Liver (tissue), 8 donors: ENCODE measurements at regions not wholly inside any gene's neighbourhood (a gene's known extent, or its start where the extent isn't known, plus 50 kb on each side); places are given as distances from the start of the nearest gene placed in this dataset.

Experiments
- DNase-seq: peaks from one replicate; pipeline ENCODE4 v3.0.0-alpha.2; 2017; ENCODE audit warnings: low spot score
- H3K27ac ChIP-seq, 2 donors: one replicate each; pipeline ENCODE4 v1.7.0; 2013; ENCODE audit warnings: inconsistent platforms in 2 of 2, low read length in 2 of 2, control low read depth in 1 of 2, low read depth in 1 of 2, mild to moderate bottlenecking in 1 of 2
- H3K27me3 ChIP-seq, 4 donors: one replicate each; pipeline versions ENCODE4 v1.6.1 to v1.7.0; 2013; ENCODE audit warnings: low read length in 3 of 4, inconsistent platforms in 1 of 4, mild to moderate bottlenecking in 1 of 4, moderate library complexity in 1 of 4; ENCODE audit not compliant: control insufficient read depth in 4 of 4, insufficient read depth in 4 of 4
- H3K36me3 ChIP-seq, 4 donors: one replicate each; pipeline versions ENCODE4 v1.6.1 to v1.7.0; 2013; ENCODE audit warnings: low read length in 3 of 4, mild to moderate bottlenecking in 3 of 4, low read depth in 1 of 4, moderate library complexity in 1 of 4; ENCODE audit not compliant: control insufficient read depth in 4 of 4, insufficient read depth in 3 of 4
- H3K4me1 ChIP-seq, 4 donors: one replicate each; pipeline versions ENCODE4 v1.6.1 to v1.7.0; 2013; ENCODE audit warnings: low read length in 3 of 4, mild to moderate bottlenecking in 3 of 4, moderate library complexity in 1 of 4; ENCODE audit not compliant: control insufficient read depth in 4 of 4, insufficient read depth in 4 of 4
- H3K4me3 ChIP-seq, 3 donors: one replicate each; pipeline versions ENCODE4 v1.6.1 to v1.7.0; 2013; ENCODE audit warnings: low read length in 3 of 3, control low read depth in 1 of 3, low read depth in 1 of 3, mild to moderate bottlenecking in 1 of 3
- H3K9ac ChIP-seq, 2 donors: one replicate each; pipeline ENCODE4 v1.7.0; 2013; ENCODE audit warnings: low read length in 2 of 2, mild to moderate bottlenecking in 2 of 2, moderate library complexity in 2 of 2, control low read depth in 1 of 2, low read depth in 1 of 2
- H3K9me3 ChIP-seq, 4 donors: one replicate each; pipeline versions ENCODE4 v1.6.1 to v1.7.0; 2013; ENCODE audit warnings: low read length in 3 of 4; ENCODE audit not compliant: control insufficient read depth in 4 of 4
- FOXA1 ChIP-seq: IDR thresholded peaks from 2 replicates; pipeline ENCODE4 v1.6.1; 2016; ENCODE audit warnings: antibody characterized with exemption
- FOXA2 ChIP-seq: IDR thresholded peaks from 2 replicates; pipeline ENCODE4 v1.6.1; 2016; ENCODE audit warnings: antibody characterized with exemption
- HNF4A ChIP-seq, 2 donors: conservative IDR thresholded peaks; 2 replicates each; pipeline ENCODE4 v1.6.1; 2016; ENCODE audit warnings: antibody characterized with exemption in 2 of 2, mild to moderate bottlenecking in 2 of 2
- HNF4G ChIP-seq: IDR thresholded peaks from 2 replicates; pipeline ENCODE4 v1.6.1; 2016; ENCODE audit warnings: antibody characterized with exemption
- JUND ChIP-seq, 2 donors: IDR thresholded peaks; 2 replicates each; pipeline ENCODE4 v1.6.1; 2016; ENCODE audit warnings: antibody characterized with exemption in 2 of 2
- NR2F2 ChIP-seq: IDR thresholded peaks from 2 replicates; pipeline ENCODE4 v1.6.1; 2016; ENCODE audit warnings: antibody characterized with exemption
- RAD21 ChIP-seq, 2 donors: IDR thresholded peaks; 2 replicates each; pipeline ENCODE4 v1.6.1; 2016; ENCODE audit warnings: antibody characterized with exemption in 2 of 2, mild to moderate bottlenecking in 2 of 2
- SP1 ChIP-seq: IDR thresholded peaks from 2 replicates; pipeline ENCODE4 v1.6.1; 2018; ENCODE audit warnings: antibody characterized with exemption, mild to moderate bottlenecking
- TAF1 ChIP-seq: conservative IDR thresholded peaks from 2 replicates; pipeline ENCODE4 v1.6.1; 2016; ENCODE audit warnings: antibody characterized with exemption, mild to moderate bottlenecking
- WGBS: extraction: QIAGEN DNeasy Blood & Tissue Kit; methylation state at CpG from one replicate; pipeline ENCODE4 v1.1.7; 2013; 5-methylcytosine and 5-hydroxymethylcytosine counted together
- TF ChIP-seq, protein P1 (sequence below): fragments of 150-350 bp; IDR thresholded peaks from 2 replicates; pipeline ENCODE4 v1.5.1; 2017; ENCODE audit warnings: improper control_type of control experiment, low read depth, low read length; ENCODE audit not compliant: missing input control
- TF ChIP-seq, protein P2 (sequence below): IDR thresholded peaks from 2 replicates; pipeline ENCODE4 v1.6.1; 2016; ENCODE audit warnings: antibody characterized with exemption, mild to moderate bottlenecking
- TF ChIP-seq, protein P3 (sequence below): IDR thresholded peaks from 2 replicates; pipeline ENCODE4 v1.6.1; 2016; ENCODE audit warnings: antibody characterized with exemption
- donor health status: healthy.
- donor health status: healthy.
- donor health status: healthy.
- donor health status: healthy.
- donor health status: healthy.

DNA sequence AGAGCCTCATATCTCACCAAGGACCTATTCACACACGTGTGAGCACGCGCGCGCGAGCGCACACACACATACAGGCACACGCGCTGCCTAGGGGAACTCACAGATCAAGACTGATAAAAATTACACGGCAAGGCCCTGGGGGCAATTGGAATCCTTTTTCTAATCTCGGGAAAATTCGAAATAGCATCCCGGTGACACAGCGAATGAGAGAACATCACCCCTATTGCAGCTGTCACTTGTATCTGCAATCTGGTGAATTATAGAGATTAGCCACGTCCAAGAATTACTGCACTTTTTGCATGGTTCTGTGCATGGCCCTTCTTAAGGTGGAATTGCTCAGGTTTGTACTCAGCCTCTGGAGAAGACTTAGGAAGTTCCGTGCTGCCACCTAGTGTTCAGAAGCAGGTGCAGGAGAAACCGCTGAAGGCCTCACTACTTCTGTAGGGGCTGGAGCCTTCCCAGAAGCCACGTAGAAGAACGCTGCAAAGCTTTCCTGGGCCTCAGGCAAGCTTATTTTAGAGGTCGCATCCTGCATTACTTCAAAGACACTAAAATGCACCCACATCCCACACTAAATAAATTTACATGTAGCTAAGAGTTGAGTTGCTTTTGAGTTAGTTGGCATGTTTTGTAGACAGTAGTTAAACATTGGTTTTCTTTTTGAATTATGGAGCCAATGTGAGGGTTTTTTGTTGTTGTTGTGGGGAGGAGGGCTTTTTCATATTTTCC lies 229.2 kb upstream of the CAMK1G start:
- Histone ChIP-seq H3K9me3 (no peaks in the 10 kb centered on the region), H3K4me1 (no peaks in the 10 kb centered on the region), H3K9ac (no peak overlapping the region), H3K4me3 (no peak overlapping the region), H3K36me3 (no peaks in the 10 kb centered on the region), H3K27me3 (no peaks in the 10 kb centered on the region), H3K27ac (no peak overlapping the region)
- peak; percentile 45 for DNase-seq
- 49% methylated on average over 20 of the region's 20 CpGs for WGBS
- no peak for TF ChIP-seq TAF1
- TF ChIP-seq, protein P1, sequence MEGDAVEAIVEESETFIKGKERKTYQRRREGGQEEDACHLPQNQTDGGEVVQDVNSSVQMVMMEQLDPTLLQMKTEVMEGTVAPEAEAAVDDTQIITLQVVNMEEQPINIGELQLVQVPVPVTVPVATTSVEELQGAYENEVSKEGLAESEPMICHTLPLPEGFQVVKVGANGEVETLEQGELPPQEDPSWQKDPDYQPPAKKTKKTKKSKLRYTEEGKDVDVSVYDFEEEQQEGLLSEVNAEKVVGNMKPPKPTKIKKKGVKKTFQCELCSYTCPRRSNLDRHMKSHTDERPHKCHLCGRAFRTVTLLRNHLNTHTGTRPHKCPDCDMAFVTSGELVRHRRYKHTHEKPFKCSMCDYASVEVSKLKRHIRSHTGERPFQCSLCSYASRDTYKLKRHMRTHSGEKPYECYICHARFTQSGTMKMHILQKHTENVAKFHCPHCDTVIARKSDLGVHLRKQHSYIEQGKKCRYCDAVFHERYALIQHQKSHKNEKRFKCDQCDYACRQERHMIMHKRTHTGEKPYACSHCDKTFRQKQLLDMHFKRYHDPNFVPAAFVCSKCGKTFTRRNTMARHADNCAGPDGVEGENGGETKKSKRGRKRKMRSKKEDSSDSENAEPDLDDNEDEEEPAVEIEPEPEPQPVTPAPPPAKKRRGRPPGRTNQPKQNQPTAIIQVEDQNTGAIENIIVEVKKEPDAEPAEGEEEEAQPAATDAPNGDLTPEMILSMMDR: peak; percentile 69
- TF ChIP-seq RAD21 (IDR thresholded peaks at IDR 0.05): peak; percentile 75 to 84

DNA sequence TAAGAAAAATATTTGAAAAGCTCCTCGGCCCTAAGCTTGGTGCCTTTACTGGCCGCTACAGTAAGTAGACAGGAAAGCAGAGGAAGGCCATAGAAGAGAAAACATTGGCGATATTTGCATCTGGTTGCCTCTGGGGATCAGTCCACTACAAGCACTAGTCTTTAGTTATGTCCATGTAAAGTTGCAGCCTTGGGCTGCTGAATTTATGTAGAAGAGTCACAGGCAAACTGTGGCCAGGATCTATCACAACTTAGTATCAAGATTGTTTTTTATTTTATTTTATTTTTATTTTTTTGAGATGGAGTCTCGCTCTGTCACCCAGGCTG lies 228.7 kb upstream of the CAMK1G start:
- DNase-seq: no peak
- H3K27ac ChIP-seq: no peak overlapping the region
- no peaks in the 10 kb centered on the region for H3K9me3 ChIP-seq
- WGBS: 90% methylated on average over 4 of the region's 4 CpGs
- no peaks in the 10 kb centered on the region for H3K36me3 ChIP-seq
- no peaks in the 10 kb centered on the region for H3K4me1 ChIP-seq
- no peak overlapping the region for H3K9ac ChIP-seq
- no peaks in the 10 kb centered on the region for H3K27me3 ChIP-seq
- no peak overlapping the region for H3K4me3 ChIP-seq
- TF ChIP-seq, protein P2, sequence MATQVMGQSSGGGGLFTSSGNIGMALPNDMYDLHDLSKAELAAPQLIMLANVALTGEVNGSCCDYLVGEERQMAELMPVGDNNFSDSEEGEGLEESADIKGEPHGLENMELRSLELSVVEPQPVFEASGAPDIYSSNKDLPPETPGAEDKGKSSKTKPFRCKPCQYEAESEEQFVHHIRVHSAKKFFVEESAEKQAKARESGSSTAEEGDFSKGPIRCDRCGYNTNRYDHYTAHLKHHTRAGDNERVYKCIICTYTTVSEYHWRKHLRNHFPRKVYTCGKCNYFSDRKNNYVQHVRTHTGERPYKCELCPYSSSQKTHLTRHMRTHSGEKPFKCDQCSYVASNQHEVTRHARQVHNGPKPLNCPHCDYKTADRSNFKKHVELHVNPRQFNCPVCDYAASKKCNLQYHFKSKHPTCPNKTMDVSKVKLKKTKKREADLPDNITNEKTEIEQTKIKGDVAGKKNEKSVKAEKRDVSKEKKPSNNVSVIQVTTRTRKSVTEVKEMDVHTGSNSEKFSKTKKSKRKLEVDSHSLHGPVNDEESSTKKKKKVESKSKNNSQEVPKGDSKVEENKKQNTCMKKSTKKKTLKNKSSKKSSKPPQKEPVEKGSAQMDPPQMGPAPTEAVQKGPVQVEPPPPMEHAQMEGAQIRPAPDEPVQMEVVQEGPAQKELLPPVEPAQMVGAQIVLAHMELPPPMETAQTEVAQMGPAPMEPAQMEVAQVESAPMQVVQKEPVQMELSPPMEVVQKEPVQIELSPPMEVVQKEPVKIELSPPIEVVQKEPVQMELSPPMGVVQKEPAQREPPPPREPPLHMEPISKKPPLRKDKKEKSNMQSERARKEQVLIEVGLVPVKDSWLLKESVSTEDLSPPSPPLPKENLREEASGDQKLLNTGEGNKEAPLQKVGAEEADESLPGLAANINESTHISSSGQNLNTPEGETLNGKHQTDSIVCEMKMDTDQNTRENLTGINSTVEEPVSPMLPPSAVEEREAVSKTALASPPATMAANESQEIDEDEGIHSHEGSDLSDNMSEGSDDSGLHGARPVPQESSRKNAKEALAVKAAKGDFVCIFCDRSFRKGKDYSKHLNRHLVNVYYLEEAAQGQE: no peak
- no peak for TF ChIP-seq FOXA1
- TF ChIP-seq JUND (IDR thresholded peaks at IDR 0.05): no peak
- no peak for TF ChIP-seq SP1
- TF ChIP-seq HNF4G: no peak
- no peak for TF ChIP-seq TAF1
- TF ChIP-seq, protein P1: no peak
- TF ChIP-seq FOXA2: no peak
- TF ChIP-seq NR2F2: no peak
- TF ChIP-seq, protein P3, sequence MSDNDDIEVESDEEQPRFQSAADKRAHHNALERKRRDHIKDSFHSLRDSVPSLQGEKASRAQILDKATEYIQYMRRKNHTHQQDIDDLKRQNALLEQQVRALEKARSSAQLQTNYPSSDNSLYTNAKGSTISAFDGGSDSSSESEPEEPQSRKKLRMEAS: no peak
- no peak for TF ChIP-seq HNF4A (conservative IDR thresholded peaks at IDR 0.05)
